ENCODE measurements at regions not wholly inside any gene's neighbourhood (a gene's known extent, or its start where the extent isn't known, plus 50 kb on each side); places are given as distances from the start of the nearest gene placed in this dataset.

- Histone ChIP-seq H3K4me1 (ENCODE audit: control insufficient read depth in 1 of 2, insufficient read depth in 2 of 2, low read length in 2 of 2) (no peaks in the 10 kb centered on the region), H3K4me2 (ENCODE audit: low read length) (no peak overlapping the region), H3K9ac (ENCODE audit: low read length) (no peak overlapping the region), H2AK5ac (ENCODE audit: low read length) (no peak overlapping the region), H3K4ac (ENCODE audit: low read depth, low read length) (no peak overlapping the region), H2AFZ (ENCODE audit: insufficient read depth, low read length, poor library complexity) (no peak overlapping the region), H3K79me2 (ENCODE audit: control insufficient read depth, insufficient read depth, low read length, poor library complexity) (no peaks in the 10 kb centered on the region), H3K79me1 (ENCODE audit: low read length) (no peaks in the 10 kb centered on the region), H3K18ac (ENCODE audit: low read length) (no peak overlapping the region), H4K8ac (ENCODE audit: low read depth, low read length) (no peak overlapping the region), H2BK120ac (ENCODE audit: insufficient read depth, low read length, poor library complexity) (no peak overlapping the region), H3K14ac (ENCODE audit: low read length) (no peak overlapping the region), H3K36me3 (ENCODE audit: control insufficient read depth in 1 of 2, insufficient read depth in 2 of 2, low read length in 2 of 2) (no peaks in the 10 kb centered on the region), H4K91ac (ENCODE audit: low read depth, low read length) (no peak overlapping the region), H3K23ac (ENCODE audit: low read length) (no peak overlapping the region), H3K9me3 (ENCODE audit: insufficient read depth, low read depth, low read length) (no peaks in the 10 kb centered on the region), H3K4me3 (ENCODE audit: low read depth, low read length) (no peak overlapping the region), H2BK5ac (ENCODE audit: low read depth, low read length, poor library complexity) (no peak overlapping the region), H3K27ac (ENCODE audit: low read depth, low read length) (no peak overlapping the region), H3K27me3 (ENCODE audit: insufficient read depth, low read length) (no peaks in the 10 kb centered on the region), H4K12ac (ENCODE audit: low read depth, low read length) (no peak overlapping the region), H2BK12ac (ENCODE audit: low read length) (no peak overlapping the region)
- no peak for DNase-seq
- no CpG with 5 or more reads among the region's 1 CpG for WGBS (ENCODE audit: extremely low coverage, insufficient coverage, insufficient read length)
Measured at GRCh38 chr9:7456793-7457530, 342.6 kb downstream of the DMAC1 start.

DNA sequence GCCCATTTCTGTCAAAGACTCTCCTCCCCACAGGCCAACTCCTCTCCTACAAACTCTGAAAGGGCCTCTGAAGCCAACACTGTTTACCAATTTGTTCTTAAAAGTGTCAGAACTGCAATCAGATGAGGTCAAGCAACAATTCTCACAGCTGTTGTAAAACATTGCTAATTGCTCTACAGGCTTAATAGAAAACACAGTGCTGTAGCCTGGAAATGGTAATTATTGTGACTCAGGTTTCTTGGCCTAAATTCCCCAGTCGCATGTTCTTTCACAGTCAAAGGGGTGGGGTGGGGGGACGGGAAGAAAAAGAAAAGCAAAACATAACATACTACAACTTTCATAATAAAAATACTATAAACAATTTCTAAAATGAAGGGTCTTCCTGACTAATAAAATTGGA is 343.2 kb downstream of the DMAC1 start:
- H4K8ac ChIP-seq (ENCODE audit: low read depth, low read length) = no peak overlapping the region
- H3K9ac ChIP-seq (ENCODE audit: low read length) = no peak overlapping the region
- no peaks in the 10 kb centered on the region for H3K4me1 ChIP-seq (ENCODE audit: control insufficient read depth in 1 of 2, insufficient read depth in 2 of 2, low read length in 2 of 2)
- no peak overlapping the region for H3K18ac ChIP-seq (ENCODE audit: low read length)
- H4K12ac ChIP-seq (ENCODE audit: low read depth, low read length) = no peak overlapping the region
- no CpG with 5 or more reads among the region's 2 CpGs for WGBS (ENCODE audit: extremely low coverage, insufficient coverage, insufficient read length)
- H3K27ac ChIP-seq (ENCODE audit: low read depth, low read length) = no peak overlapping the region
- H3K4me2 ChIP-seq (ENCODE audit: low read length) = no peak overlapping the region
- no peaks in the 10 kb centered on the region for H3K27me3 ChIP-seq (ENCODE audit: insufficient read depth, low read length)
- H2AK5ac ChIP-seq (ENCODE audit: low read length) = no peak overlapping the region
- H4K91ac ChIP-seq (ENCODE audit: low read depth, low read length) = no peak overlapping the region
- no peak overlapping the region for H3K4ac ChIP-seq (ENCODE audit: low read depth, low read length)
- H3K14ac ChIP-seq (ENCODE audit: low read length) = no peak overlapping the region
- H3K36me3 ChIP-seq (ENCODE audit: control insufficient read depth in 1 of 2, insufficient read depth in 2 of 2, low read length in 2 of 2) = no peaks in the 10 kb centered on the region
- H2BK5ac ChIP-seq (ENCODE audit: low read depth, low read length, poor library complexity) = no peak overlapping the region
- no peak overlapping the region for H2BK120ac ChIP-seq (ENCODE audit: insufficient read depth, low read length, poor library complexity)
- H3K23ac ChIP-seq (ENCODE audit: low read length) = no peak overlapping the region
- H2BK12ac ChIP-seq (ENCODE audit: low read length) = no peak overlapping the region
- no peak for DNase-seq
- H3K79me1 ChIP-seq (ENCODE audit: low read length) = no peaks in the 10 kb centered on the region
- H2AFZ ChIP-seq (ENCODE audit: insufficient read depth, low read length, poor library complexity) = no peak overlapping the region
- H3K9me3 ChIP-seq (ENCODE audit: insufficient read depth, low read depth, low read length) = no peaks in the 10 kb centered on the region
- no peaks in the 10 kb centered on the region for H3K79me2 ChIP-seq (ENCODE audit: control insufficient read depth, insufficient read depth, low read length, poor library complexity)
- no peak overlapping the region for H3K4me3 ChIP-seq (ENCODE audit: low read depth, low read length)

DNA sequence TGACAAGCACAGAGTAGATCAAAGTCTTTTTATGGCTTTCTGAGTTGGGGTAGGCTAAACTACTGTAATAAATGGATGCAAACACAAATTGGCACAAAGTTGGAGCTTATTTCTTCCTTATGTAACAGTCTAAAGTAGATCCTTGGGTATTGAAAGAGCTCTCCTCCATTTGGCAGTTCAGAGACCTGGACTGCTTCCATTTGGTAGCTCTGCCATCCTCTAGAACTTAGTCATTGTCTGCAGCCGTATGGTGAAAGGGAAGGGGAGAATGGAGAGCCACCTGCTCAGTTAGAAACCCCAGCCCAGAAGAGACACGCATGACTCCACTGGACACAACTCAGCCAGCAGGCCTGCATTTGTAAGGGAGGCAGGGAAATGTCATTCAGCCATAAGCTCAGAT is 345.0 kb downstream of the DMAC1 start:
- Histone ChIP-seq H3K79me2 (ENCODE audit: control insufficient read depth, insufficient read depth, low read length, poor library complexity) (no peaks in the 10 kb centered on the region), H4K91ac (ENCODE audit: low read depth, low read length) (no peak overlapping the region), H3K18ac (ENCODE audit: low read length) (no peak overlapping the region), H3K4me1 (ENCODE audit: control insufficient read depth in 1 of 2, insufficient read depth in 2 of 2, low read length in 2 of 2) (no peaks in the 10 kb centered on the region), H3K14ac (ENCODE audit: low read length) (no peak overlapping the region), H3K23ac (ENCODE audit: low read length) (no peak overlapping the region), H4K12ac (ENCODE audit: low read depth, low read length) (no peak overlapping the region), H3K4me2 (ENCODE audit: low read length) (no peak overlapping the region), H3K9ac (ENCODE audit: low read length) (no peak overlapping the region), H2BK5ac (ENCODE audit: low read depth, low read length, poor library complexity) (no peak overlapping the region), H2BK12ac (ENCODE audit: low read length) (no peak overlapping the region), H4K8ac (ENCODE audit: low read depth, low read length) (no peak overlapping the region), H3K4ac (ENCODE audit: low read depth, low read length) (no peak overlapping the region), H3K27ac (ENCODE audit: low read depth, low read length) (no peak overlapping the region), H2AFZ (ENCODE audit: insufficient read depth, low read length, poor library complexity) (no peak overlapping the region), H2BK120ac (ENCODE audit: insufficient read depth, low read length, poor library complexity) (no peak overlapping the region), H3K27me3 (ENCODE audit: insufficient read depth, low read length) (no peaks in the 10 kb centered on the region), H3K9me3 (ENCODE audit: insufficient read depth, low read depth, low read length) (no peaks in the 10 kb centered on the region), H3K4me3 (ENCODE audit: low read depth, low read length) (no peak overlapping the region), H3K79me1 (ENCODE audit: low read length) (no peaks in the 10 kb centered on the region), H2AK5ac (ENCODE audit: low read length) (no peak overlapping the region), H3K36me3 (ENCODE audit: control insufficient read depth in 1 of 2, insufficient read depth in 2 of 2, low read length in 2 of 2) (no peaks in the 10 kb centered on the region)
- whole genome bisulfite sequencing (ENCODE audit: extremely low coverage, insufficient coverage, insufficient read length) = no CpG with 5 or more reads among the region's 2 CpGs
- DNase-seq = no peak

DNA sequence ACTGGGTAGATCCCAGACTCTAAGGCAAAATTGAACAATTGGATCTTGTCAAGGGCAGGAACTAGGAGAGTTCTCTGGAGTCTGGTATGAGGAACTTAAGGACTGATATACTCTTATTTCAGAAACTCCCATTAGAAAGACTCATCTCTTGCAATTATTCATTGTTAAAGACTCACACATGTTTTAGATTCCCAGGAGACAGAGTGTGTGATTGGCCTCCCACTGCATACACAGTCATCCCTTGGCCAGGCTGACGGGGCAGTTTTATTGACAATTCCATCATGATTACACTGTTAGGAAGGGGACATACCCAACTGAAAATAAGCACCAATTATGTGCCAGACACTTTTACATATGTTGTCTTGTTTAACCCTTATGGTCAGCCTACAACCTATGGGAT is 347.2 kb downstream of the DMAC1 start:
- Histone ChIP-seq H3K4me3 (ENCODE audit: low read depth, low read length) (no peak overlapping the region), H3K27me3 (ENCODE audit: insufficient read depth, low read length) (no peaks in the 10 kb centered on the region), H4K8ac (ENCODE audit: low read depth, low read length) (no peak overlapping the region), H3K4me1 (ENCODE audit: control insufficient read depth in 1 of 2, insufficient read depth in 2 of 2, low read length in 2 of 2) (no peaks in the 10 kb centered on the region), H3K23ac (ENCODE audit: low read length) (no peak overlapping the region), H2AFZ (ENCODE audit: insufficient read depth, low read length, poor library complexity) (no peak overlapping the region), H3K79me1 (ENCODE audit: low read length) (no peaks in the 10 kb centered on the region), H3K9ac (ENCODE audit: low read length) (no peak overlapping the region), H3K9me3 (ENCODE audit: insufficient read depth, low read depth, low read length) (no peaks in the 10 kb centered on the region), H3K18ac (ENCODE audit: low read length) (no peak overlapping the region), H3K14ac (ENCODE audit: low read length) (no peak overlapping the region), H3K4ac (ENCODE audit: low read depth, low read length) (no peak overlapping the region), H2BK12ac (ENCODE audit: low read length) (no peak overlapping the region), H4K91ac (ENCODE audit: low read depth, low read length) (no peak overlapping the region), H3K27ac (ENCODE audit: low read depth, low read length) (no peak overlapping the region), H2AK5ac (ENCODE audit: low read length) (no peak overlapping the region), H3K4me2 (ENCODE audit: low read length) (no peak overlapping the region), H2BK5ac (ENCODE audit: low read depth, low read length, poor library complexity) (no peak overlapping the region), H3K79me2 (ENCODE audit: control insufficient read depth, insufficient read depth, low read length, poor library complexity) (no peaks in the 10 kb centered on the region), H4K12ac (ENCODE audit: low read depth, low read length) (no peak overlapping the region), H3K36me3 (ENCODE audit: control insufficient read depth in 1 of 2, insufficient read depth in 2 of 2, low read length in 2 of 2) (no peaks in the 10 kb centered on the region), H2BK120ac (ENCODE audit: insufficient read depth, low read length, poor library complexity) (no peak overlapping the region)
- WGBS (ENCODE audit: extremely low coverage, insufficient coverage, insufficient read length) = no CpG with 5 or more reads among the region's 1 CpG
- DNase-seq = no peak

Data from trophoblast cell (in vitro differentiated cells and primary cell).